ENCODE measurements at regions not wholly inside any gene's neighbourhood (a gene's known extent, or its start where the extent isn't known, plus 50 kb on each side); places are given as distances from the start of the nearest gene placed in this dataset.

DNA sequence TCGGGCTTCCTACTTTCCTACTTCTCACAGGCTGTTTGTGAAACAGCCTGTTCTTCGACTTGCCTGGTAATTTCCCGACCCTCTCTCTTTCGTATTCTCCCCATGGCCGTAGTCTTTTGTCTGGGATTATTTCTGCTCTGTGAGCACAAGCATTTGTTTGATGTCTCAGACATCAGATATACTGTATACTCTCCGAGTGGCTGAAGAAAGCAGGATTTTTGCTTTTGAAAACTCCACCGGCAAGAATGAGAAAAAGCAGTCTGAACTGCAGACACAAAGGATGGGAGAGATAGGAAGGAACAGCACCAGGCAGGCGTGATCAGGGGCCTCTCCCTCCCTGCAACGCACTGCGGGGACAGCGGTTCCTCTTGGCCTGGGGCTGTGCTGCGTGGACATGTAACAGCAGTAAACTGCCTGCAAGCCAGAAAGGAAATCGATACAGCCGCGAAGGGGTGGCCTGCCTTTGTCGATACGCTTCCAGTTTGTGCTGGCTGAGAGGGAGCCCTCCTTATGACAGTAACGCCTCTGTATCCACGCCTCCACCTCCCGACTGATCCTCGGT lies 313.9 kb upstream of the TLE4 start:
- no peak for DNase-seq (ENCODE audit: low read depth)
- TF ChIP-seq, protein P1, sequence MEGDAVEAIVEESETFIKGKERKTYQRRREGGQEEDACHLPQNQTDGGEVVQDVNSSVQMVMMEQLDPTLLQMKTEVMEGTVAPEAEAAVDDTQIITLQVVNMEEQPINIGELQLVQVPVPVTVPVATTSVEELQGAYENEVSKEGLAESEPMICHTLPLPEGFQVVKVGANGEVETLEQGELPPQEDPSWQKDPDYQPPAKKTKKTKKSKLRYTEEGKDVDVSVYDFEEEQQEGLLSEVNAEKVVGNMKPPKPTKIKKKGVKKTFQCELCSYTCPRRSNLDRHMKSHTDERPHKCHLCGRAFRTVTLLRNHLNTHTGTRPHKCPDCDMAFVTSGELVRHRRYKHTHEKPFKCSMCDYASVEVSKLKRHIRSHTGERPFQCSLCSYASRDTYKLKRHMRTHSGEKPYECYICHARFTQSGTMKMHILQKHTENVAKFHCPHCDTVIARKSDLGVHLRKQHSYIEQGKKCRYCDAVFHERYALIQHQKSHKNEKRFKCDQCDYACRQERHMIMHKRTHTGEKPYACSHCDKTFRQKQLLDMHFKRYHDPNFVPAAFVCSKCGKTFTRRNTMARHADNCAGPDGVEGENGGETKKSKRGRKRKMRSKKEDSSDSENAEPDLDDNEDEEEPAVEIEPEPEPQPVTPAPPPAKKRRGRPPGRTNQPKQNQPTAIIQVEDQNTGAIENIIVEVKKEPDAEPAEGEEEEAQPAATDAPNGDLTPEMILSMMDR (IDR thresholded peaks at IDR 0.05; ENCODE audit: low read depth, low read length, missing control alignments): no peak
- H3K4me3 ChIP-seq (ENCODE audit: low read depth, low read length): no peak overlapping the region

DNA sequence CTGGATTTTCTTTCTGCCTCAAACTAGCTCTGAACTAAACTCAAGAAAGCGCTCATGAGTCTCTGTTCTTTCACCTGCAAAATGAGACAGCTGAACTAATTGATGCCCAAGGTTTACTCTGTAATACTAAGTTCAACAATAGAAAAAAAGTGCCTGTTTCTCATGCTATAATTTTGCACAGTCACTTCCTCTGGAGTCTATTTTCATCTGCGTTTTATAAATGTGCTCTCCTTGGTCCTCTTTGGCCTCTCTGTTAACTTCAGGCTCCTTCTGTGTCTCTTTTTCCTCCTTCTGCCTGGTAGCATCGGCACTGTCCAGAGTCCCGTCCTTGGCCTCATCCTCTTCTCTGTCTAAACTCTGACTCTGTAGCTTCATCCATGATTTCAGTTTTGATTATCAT lies 311.9 kb upstream of the TLE4 start:
- TF ChIP-seq, protein P1 (IDR thresholded peaks at IDR 0.05; ENCODE audit: low read depth, low read length, missing control alignments): no peak

DNA sequence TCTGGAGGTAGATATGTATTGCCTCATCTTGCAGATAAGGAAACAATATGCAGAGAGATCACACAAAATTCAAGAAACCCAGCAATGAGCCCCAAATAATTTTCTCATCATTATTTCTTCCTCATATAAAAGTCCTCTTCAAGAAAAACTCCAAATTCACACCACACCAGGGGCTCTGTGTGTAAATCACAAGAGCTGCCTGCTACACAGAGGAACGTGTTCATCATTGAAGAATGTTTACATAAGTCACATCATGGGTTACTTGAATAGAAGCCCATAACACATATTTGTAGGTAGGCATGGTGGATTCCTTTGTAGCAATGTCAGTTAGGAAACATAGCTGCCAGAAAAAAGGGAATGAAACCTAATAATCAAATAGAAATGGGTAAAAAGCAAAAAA lies 308.1 kb upstream of the TLE4 start:
- TF ChIP-seq, protein P1 (IDR thresholded peaks at IDR 0.05; ENCODE audit: low read depth, low read length, missing control alignments): no peak
- H3K4me3 ChIP-seq (ENCODE audit: low read depth, low read length): no peak overlapping the region
- DNase-seq (ENCODE audit: low read depth): no peak

More for the DNA sequence above, 311.9 kb upstream of the TLE4 start:
- H3K4me3 ChIP-seq (ENCODE audit: low read depth, low read length): no peak overlapping the region
- DNase-seq (ENCODE audit: low read depth): no peak

DNA sequence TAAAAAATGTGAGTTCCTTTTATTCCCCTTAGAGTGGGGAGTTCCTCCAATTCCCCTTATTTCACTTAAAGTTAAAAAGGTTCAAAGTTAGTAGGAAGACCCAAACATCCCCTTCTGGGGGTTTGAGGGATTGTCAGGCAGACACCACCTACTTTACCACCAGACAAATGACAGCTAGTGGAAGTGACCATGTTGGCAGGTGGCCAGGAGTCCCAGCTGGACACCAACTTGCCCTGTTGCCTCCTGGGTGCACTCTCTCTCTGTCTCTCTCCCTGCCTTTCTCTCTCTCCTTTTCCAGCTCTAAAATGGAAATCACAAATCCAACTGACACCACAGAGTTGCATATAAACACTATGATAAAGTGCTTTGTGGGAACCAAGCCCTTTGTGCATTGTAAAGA lies 307.7 kb upstream of the TLE4 start:
- no peak overlapping the region for H3K4me3 ChIP-seq (ENCODE audit: low read depth, low read length)
- TF ChIP-seq, protein P1 (IDR thresholded peaks at IDR 0.05; ENCODE audit: low read depth, low read length, missing control alignments): no peak
- DNase-seq (ENCODE audit: low read depth): no peak

DNA sequence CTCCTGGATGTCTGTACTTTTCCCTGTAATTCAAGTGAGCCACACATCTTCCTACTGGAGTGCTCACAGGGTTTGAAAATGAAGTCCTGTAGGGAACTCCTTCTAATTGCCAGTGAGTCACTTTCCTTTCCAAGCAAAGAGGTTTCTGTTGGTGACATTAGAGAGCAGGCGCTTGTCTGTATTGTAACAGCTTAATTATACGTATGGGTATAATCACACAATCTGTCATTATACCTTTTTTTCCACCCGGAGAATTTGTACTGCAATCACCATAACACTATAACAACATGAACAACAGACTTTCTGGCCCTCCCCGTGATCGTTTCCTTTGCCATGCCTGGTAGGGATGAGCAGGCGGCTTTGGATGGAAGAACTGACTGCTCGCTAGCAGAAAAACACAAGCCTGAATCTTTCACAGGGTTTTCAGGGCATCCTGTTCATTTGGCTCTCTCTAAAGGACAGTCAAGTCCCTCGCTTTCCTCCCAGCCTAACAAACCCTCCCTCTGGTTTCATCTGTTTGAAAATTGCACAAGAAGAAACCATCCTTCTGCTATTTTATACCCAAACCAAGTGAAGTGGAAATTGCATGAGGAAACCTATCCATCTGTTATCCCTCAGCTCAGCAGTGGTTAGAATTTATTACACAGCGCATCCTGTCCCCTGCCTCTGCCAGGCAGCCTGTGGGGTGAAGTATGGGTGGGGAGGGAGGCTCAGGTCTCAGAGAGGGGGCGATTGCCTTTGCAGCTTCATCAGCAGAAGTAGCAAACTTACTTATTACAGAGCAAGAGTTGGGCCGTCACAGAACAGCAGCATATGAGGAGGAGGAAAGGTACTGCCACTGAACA lies 307.0 kb upstream of the TLE4 start:
- no peak for DNase-seq (ENCODE audit: low read depth)
- no peak overlapping the region for H3K4me3 ChIP-seq (ENCODE audit: low read depth, low read length)
- TF ChIP-seq, protein P1 (IDR thresholded peaks at IDR 0.05; ENCODE audit: low read depth, low read length, missing control alignments): no peak

DNA sequence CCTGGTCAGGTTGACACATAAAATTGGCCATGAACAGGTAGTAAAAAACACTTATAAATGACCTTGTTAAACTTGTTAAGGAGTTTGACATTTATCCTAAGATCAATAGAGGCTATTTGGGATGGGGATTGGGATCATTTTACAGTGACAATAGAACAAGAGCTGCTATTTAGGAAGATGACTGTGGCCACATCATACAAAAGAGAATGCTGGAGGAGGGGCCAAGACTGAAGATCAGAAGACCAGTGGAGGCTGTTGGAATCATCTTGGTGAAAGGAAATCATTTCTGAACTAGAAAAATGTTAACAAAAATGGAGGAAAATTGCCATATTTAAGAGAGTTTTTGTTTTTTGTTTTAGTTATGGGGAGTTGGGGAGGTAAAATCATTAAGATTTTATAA lies 304.8 kb upstream of the TLE4 start:
- no peak for DNase-seq (ENCODE audit: low read depth)
- TF ChIP-seq, protein P1 (IDR thresholded peaks at IDR 0.05; ENCODE audit: low read depth, low read length, missing control alignments): no peak
- no peak overlapping the region for H3K4me3 ChIP-seq (ENCODE audit: low read depth, low read length)
